ENCODE measurements at regions not wholly inside any gene's neighbourhood (a gene's known extent, or its start where the extent isn't known, plus 50 kb on each side); places are given as distances from the start of the nearest gene placed in this dataset.

- Histone ChIP-seq H3K9me3 (ENCODE audit: control extremely low read depth in 1 of 3, control insufficient read depth in 2 of 3, insufficient read depth in 1 of 3, low read length in 2 of 3) (no peaks in the 10 kb centered on the region), H3K27ac (ENCODE audit: low read length in 2 of 2) (no peak overlapping the region), H3K79me2 (ENCODE audit: control insufficient read depth, insufficient read depth, low read length) (no peaks in the 10 kb centered on the region), H4K20me1 (ENCODE audit: control insufficient read depth, insufficient read depth, low read length, poor library complexity, severe bottlenecking) (no peaks in the 10 kb centered on the region), H3K27me3 (replicated peaks in 1 of 4; ENCODE audit: control extremely low read depth in 1 of 4, control insufficient read depth in 3 of 4, insufficient read depth in 4 of 4, low read length in 3 of 4) (no peaks in the 10 kb centered on the region), H3K9ac (ENCODE audit: low read length) (no peak overlapping the region), H2AFZ (ENCODE audit: insufficient read depth, low read depth, low read length, poor library complexity, severe bottlenecking) (no peak overlapping the region), H3K4me1 (ENCODE audit: control insufficient read depth in 2 of 2, insufficient read depth in 2 of 2, low read length in 2 of 2) (no peaks in the 10 kb centered on the region), H3K4me3 (ENCODE audit: control extremely low read depth in 1 of 5, extremely low read depth in 1 of 5, insufficient read depth in 1 of 5, low read depth in 2 of 5, low read length in 4 of 5) (no peak overlapping the region), H3K4me2 (replicated peaks; ENCODE audit: low read depth, low read length, poor library complexity, severe bottlenecking) (no peak overlapping the region), H3K36me3 (replicated peaks in 1 of 2; ENCODE audit: control extremely low read depth in 1 of 2, control insufficient read depth in 1 of 2, extremely low read depth in 1 of 2, insufficient read depth in 2 of 2, low read length in 1 of 2) (no peaks in the 10 kb centered on the region)
- Mint-ChIP-seq H3K27ac (no peak overlapping the region), H3K4me1 (no peaks in the 10 kb centered on the region), H3K4me3 (no peak overlapping the region), H3K9me3 (ENCODE audit: insufficient read depth) (no peaks in the 10 kb centered on the region), H3K27me3 (peaks cover 16% of the 10 kb centered on the region)
- POLR2A ChIA-PET = no interaction called here
- CTCF ChIA-PET = no interaction called here
- WGBS (ENCODE audit: insufficient coverage) = 100% methylated on average over 1 of the region's 1 CpG
- ATAC-seq (ENCODE audit: low read depth) (no peak), DNase-seq (no peak)
- TF ChIP-seq CTCF (IDR thresholded peaks at IDR 0.05) = no peak
- TF ChIP-seq EZH2 (IDR thresholded peaks at IDR 0.05; ENCODE audit: borderline replicate concordance, insufficient read depth, low read depth, low read length, poor library complexity, severe bottlenecking) = no peak
- intact Hi-C loops (cut with micrococcal nuclease) = no loop called here
Observed at GRCh38 chr15:35690089-35690488, 144.1 kb upstream of the DPH6 start.

GRCh38 chr15:35690698-35691116 is 144.7 kb upstream of the DPH6 start:
- Histone ChIP-seq H3K36me3 (replicated peaks in 1 of 2; ENCODE audit: control extremely low read depth in 1 of 2, control insufficient read depth in 1 of 2, extremely low read depth in 1 of 2, insufficient read depth in 2 of 2, low read length in 1 of 2) (no peaks in the 10 kb centered on the region), H3K9me3 (ENCODE audit: control extremely low read depth in 1 of 3, control insufficient read depth in 2 of 3, insufficient read depth in 1 of 3, low read length in 2 of 3) (no peaks in the 10 kb centered on the region), H3K79me2 (ENCODE audit: control insufficient read depth, insufficient read depth, low read length) (no peaks in the 10 kb centered on the region), H2AFZ (ENCODE audit: insufficient read depth, low read depth, low read length, poor library complexity, severe bottlenecking) (no peak overlapping the region), H3K4me2 (replicated peaks; ENCODE audit: low read depth, low read length, poor library complexity, severe bottlenecking) (no peak overlapping the region), H3K27me3 (replicated peaks in 1 of 4; ENCODE audit: control extremely low read depth in 1 of 4, control insufficient read depth in 3 of 4, insufficient read depth in 4 of 4, low read length in 3 of 4) (no peaks in the 10 kb centered on the region), H4K20me1 (ENCODE audit: control insufficient read depth, insufficient read depth, low read length, poor library complexity, severe bottlenecking) (no peaks in the 10 kb centered on the region), H3K27ac (ENCODE audit: low read length in 2 of 2) (no peak overlapping the region), H3K4me3 (ENCODE audit: control extremely low read depth in 1 of 5, extremely low read depth in 1 of 5, insufficient read depth in 1 of 5, low read depth in 2 of 5, low read length in 4 of 5) (no peak overlapping the region), H3K4me1 (ENCODE audit: control insufficient read depth in 2 of 2, insufficient read depth in 2 of 2, low read length in 2 of 2) (no peaks in the 10 kb centered on the region), H3K9ac (ENCODE audit: low read length) (no peak overlapping the region)
- peaks cover 16% of the 10 kb centered on the region for H3K27me3 Mint-ChIP-seq
- no peak for DNase-seq
- no peak for ATAC-seq (ENCODE audit: low read depth)
- no peak overlapping the region for H3K27ac Mint-ChIP-seq
- CTCF ChIA-PET = no interaction called here
- H3K4me1 Mint-ChIP-seq = no peaks in the 10 kb centered on the region
- WGBS (ENCODE audit: insufficient coverage) = 67% methylated on average over 1 of the region's 1 CpG
- no peaks in the 10 kb centered on the region for H3K9me3 Mint-ChIP-seq (ENCODE audit: insufficient read depth)
- no peak overlapping the region for H3K4me3 Mint-ChIP-seq
- intact Hi-C loops (cut with micrococcal nuclease) = no loop called here
- TF ChIP-seq CTCF (IDR thresholded peaks at IDR 0.05) = no peak
- TF ChIP-seq EZH2 (IDR thresholded peaks at IDR 0.05; ENCODE audit: borderline replicate concordance, insufficient read depth, low read depth, low read length, poor library complexity, severe bottlenecking) = no peak
- POLR2A ChIA-PET = no interaction called here
